GM23338 (cell line): ENCODE measurements at regions not wholly inside any gene's neighbourhood (a gene's known extent, or its start where the extent isn't known, plus 50 kb on each side); places are given as distances from the start of the nearest gene placed in this dataset. TPM values are rescaled to one million over a fixed set of nuclear protein-coding genes. Genes with fewer than 3 reads are reported as not detected.

Experiments used
- ETS1 ChIP-seq: IDR thresholded peaks from 2 replicates; pipeline ENCODE4 v1.6.1; 2016; ENCODE audit warnings: antibody characterized with exemption
- EZH2 ChIP-seq: fragments of 200-600 bp; sonication (generic); IDR thresholded peaks from one replicate; pipeline ENCODE4 v1.8.0; 2017; ENCODE audit warnings: antibody characterized with exemption, mild to moderate bottlenecking, low read depth; ENCODE audit not compliant: unreplicated experiment
- EZH2phosphoT487 ChIP-seq: fragments of 200-600 bp; sonication (generic); IDR thresholded peaks from one replicate; pipeline ENCODE4 v1.8.1; 2018; ENCODE audit warnings: antibody characterized with exemption; ENCODE audit not compliant: unreplicated experiment
- ZNF462 ChIP-seq: fragments of 250-450 bp; sonication (Bioruptor Pico); IDR thresholded peaks from 2 replicates; pipeline ENCODE4 v1.5.0; 2020; ENCODE audit warnings: mild to moderate bottlenecking, moderate library complexity
- small RNA-seq: library from RNA; depleted of rRNA; stranded (forward); fragments of <200 nt; gene quantifications from one replicate; pipeline ENCODE3, GENCODE V24; 2014; ENCODE audit warnings: low replicate concordance

GRCh38 chr20:17172836-17173516 is 53.9 kb upstream of the PCSK2 start (continued):
- TF ChIP-seq ZNF462 (CRISPR knock-in tag) (no peak), EZH2 (no peak), EZH2phosphoT487 (no peak), ETS1 (no peak)

Small RNAs in the stretch of these regions (small RNA-seq; reads per million reads assigned to genes)
- gene RF00012 = not detected
